GM23338 (cell line): ENCODE measurements at regions not wholly inside any gene's neighbourhood (a gene's known extent, or its start where the extent isn't known, plus 50 kb on each side); places are given as distances from the start of the nearest gene placed in this dataset.

Experiments used
- ATAC-seq: fragments of 200-7000 bp; cut with Tn5 transposase; 3 replicates; pipeline ENCODE4 v1.9.1; 2020
- DNase-seq: peaks from one replicate; pipeline ENCODE4 v3.0.0-alpha.2; 2015; ENCODE audit warnings: low spot score
- H2AFZ ChIP-seq: fragments of 200-600 bp; sonication (generic); 2 replicates; pipeline ENCODE4 v1.8.0; 2016; ENCODE audit warnings: antibody characterized with exemption, mild to moderate bottlenecking, moderate library complexity
- H3F3A ChIP-seq: fragments of 200-600 bp; sonication (generic); replicated peaks from 2 replicates; pipeline ENCODE4 v1.8.0; 2017; ENCODE audit warnings: antibody characterized with exemption, mixed run types, low read depth
- H3K27ac ChIP-seq: fragments of 200-600 bp; sonication (generic); 2 replicates; pipeline ENCODE4 v1.6.1; 2016; ENCODE audit warnings: low read depth
- H3K27me3 ChIP-seq: fragments of 200-600 bp; sonication (generic); 2 replicates; pipeline ENCODE4 v1.8.0; 2016; ENCODE audit warnings: mild to moderate bottlenecking, mixed run types, moderate library complexity; ENCODE audit not compliant: insufficient read depth
- H3K36me3 ChIP-seq: fragments of 200-600 bp; sonication (generic); 2 replicates; pipeline ENCODE4 v1.8.0; 2016; ENCODE audit warnings: mild to moderate bottlenecking; ENCODE audit not compliant: insufficient read depth
- H3K4me1 ChIP-seq: fragments of 200-600 bp; sonication (generic); 2 replicates; pipeline ENCODE4 v1.8.0; 2016; ENCODE audit warnings: mild to moderate bottlenecking, moderate library complexity; ENCODE audit not compliant: insufficient read depth
- H3K4me2 ChIP-seq: fragments of 200-600 bp; sonication (generic); 2 replicates; pipeline ENCODE4 v1.7.1; 2017; ENCODE audit warnings: mixed run types
- H3K4me3 ChIP-seq: fragments of 200-600 bp; sonication (generic); 2 replicates; pipeline ENCODE4 v1.6.1; 2016; ENCODE audit warnings: mixed run types
- H3K79me2 ChIP-seq: fragments of 200-600 bp; sonication (generic); replicated peaks from 2 replicates; pipeline ENCODE4 v1.8.0; 2017; ENCODE audit warnings: mild to moderate bottlenecking; ENCODE audit not compliant: insufficient read depth
- H3K9me2 ChIP-seq: fragments of 200-600 bp; sonication (generic); 2 replicates; pipeline ENCODE4 v1.8.0; 2017; ENCODE audit not compliant: insufficient read depth
- H4K20me1 ChIP-seq: fragments of 200-600 bp; sonication (generic); replicated peaks from 2 replicates; pipeline ENCODE4 v1.8.0; 2017; ENCODE audit warnings: mild to moderate bottlenecking; ENCODE audit not compliant: insufficient read depth
- H3K27ac Mint-ChIP-seq: 2 replicates; pipeline ENCODE4 v1.8.0; 2020; ENCODE audit warnings: inconsistent platforms, mild to moderate bottlenecking, moderate library complexity, mixed read lengths
- H3K27me3 Mint-ChIP-seq: 3 replicates; pipeline ENCODE4 v1.8.0; 2022; ENCODE audit warnings: low read depth, mild to moderate bottlenecking, moderate library complexity, mixed read lengths, inconsistent platforms; ENCODE audit not compliant: insufficient read depth, poor library complexity
- H3K36me3 Mint-ChIP-seq: 3 replicates; pipeline ENCODE4 v1.8.0; 2021; ENCODE audit warnings: low read depth, mild to moderate bottlenecking, inconsistent platforms, moderate library complexity, mixed read lengths
- H3K4me1 Mint-ChIP-seq: 3 replicates; pipeline ENCODE4 v1.8.0; 2020; ENCODE audit warnings: mild to moderate bottlenecking, inconsistent platforms, mixed read lengths
- H3K4me3 Mint-ChIP-seq: 3 replicates; pipeline ENCODE4 v1.8.0; 2021; ENCODE audit warnings: moderate library complexity, mild to moderate bottlenecking, inconsistent platforms, mixed read lengths
- H3K9me3 Mint-ChIP-seq: 3 replicates; pipeline ENCODE4 v1.8.0; 2020; ENCODE audit warnings: moderate library complexity, mild to moderate bottlenecking, inconsistent platforms, mixed read lengths
- CREB1 ChIP-seq: fragments of 250-450 bp; sonication (Bioruptor Pico); IDR thresholded peaks from 2 replicates; pipeline ENCODE4 v1.5.0; 2020; ENCODE audit warnings: low read depth, mild to moderate bottlenecking, moderate library complexity
- CTCF ChIP-seq, 2 experiments: fragments of 200-600 bp in 1 of 2; sonication (generic) in 1 of 2; conservative IDR thresholded peaks; 2 replicates each; pipeline versions ENCODE4 v1.5.1 to v1.6.1; 2016 to 2017; ENCODE audit warnings: antibody characterized with exemption in 2 of 2, low read depth in 2 of 2, mild to moderate bottlenecking in 2 of 2, moderate library complexity in 1 of 2
- ETS1 ChIP-seq: IDR thresholded peaks from 2 replicates; pipeline ENCODE4 v1.6.1; 2016; ENCODE audit warnings: antibody characterized with exemption
- EZH2phosphoT487 ChIP-seq: fragments of 200-600 bp; sonication (generic); IDR thresholded peaks from one replicate; pipeline ENCODE4 v1.8.1; 2018; ENCODE audit warnings: antibody characterized with exemption; ENCODE audit not compliant: unreplicated experiment
- JUNB ChIP-seq: IDR thresholded peaks from one replicate; pipeline ENCODE4 v1.6.1; 2016; ENCODE audit warnings: antibody characterized with exemption; ENCODE audit not compliant: unreplicated experiment
- NANOG ChIP-seq: IDR thresholded peaks from 2 replicates; pipeline ENCODE4 v1.6.1; 2016; ENCODE audit warnings: antibody characterized with exemption, borderline replicate concordance
- POLR2AphosphoS5 ChIP-seq: IDR thresholded peaks from 2 replicates; pipeline ENCODE4 v1.6.1; 2016; ENCODE audit warnings: antibody characterized with exemption, low read depth
- REST ChIP-seq: IDR thresholded peaks from one replicate; pipeline ENCODE4 v1.6.1; 2018; ENCODE audit warnings: antibody characterized with exemption; ENCODE audit not compliant: unreplicated experiment
- STAT1 ChIP-seq: IDR thresholded peaks from one replicate; pipeline ENCODE4 v1.6.1; 2016; ENCODE audit warnings: antibody characterized with exemption; ENCODE audit not compliant: unreplicated experiment
- ZNF114 ChIP-seq: fragments of 250-450 bp; sonication (Bioruptor Pico); IDR thresholded peaks from 2 replicates; pipeline ENCODE4 v1.5.0; 2020; ENCODE audit warnings: mild to moderate bottlenecking, moderate library complexity
- ZNF331 ChIP-seq: fragments of 250-450 bp; sonication (Bioruptor Pico); IDR thresholded peaks from 2 replicates; pipeline ENCODE4 v1.5.0; 2020; ENCODE audit warnings: low read depth, mild to moderate bottlenecking, moderate library complexity
- ZNF462 ChIP-seq: fragments of 250-450 bp; sonication (Bioruptor Pico); IDR thresholded peaks from 2 replicates; pipeline ENCODE4 v1.5.0; 2020; ENCODE audit warnings: mild to moderate bottlenecking, moderate library complexity

- TF ChIP-seq POLR2AphosphoS5 (no peak), JUNB (no peak), CREB1 (CRISPR knock-in tag) (no peak), NANOG (no peak), STAT1 (no peak)
These were observed 1105.0 kb downstream of the MAT2B start (continued) for GRCh38 chr5:164610374-164610773.

GRCh38 chr5:164614707-164615106 lies 1109.3 kb downstream of the MAT2B start:
- Histone ChIP-seq H3K4me1 (0 out of 2 replicates have a peak, but pooled peaks cover under 1% of the 10 kb centered on the region), H3K9me2 (no peaks in the 10 kb centered on the region), H3K4me2 (no peak overlapping the region), H3K27ac (no peak overlapping the region), H3K27me3 (no peaks in the 10 kb centered on the region), H4K20me1 (no peaks in the 10 kb centered on the region), H3F3A (no peaks in the 10 kb centered on the region), H3K4me3 (no peak overlapping the region), H3K79me2 (no peaks in the 10 kb centered on the region), H3K36me3 (no peaks in the 10 kb centered on the region), H2AFZ (no peak overlapping the region)
- no peaks in the 10 kb centered on the region for H3K36me3 Mint-ChIP-seq
- H3K4me3 Mint-ChIP-seq, result no peak overlapping the region
- DNase-seq (no peak), ATAC-seq (no peak)
- no peak for TF ChIP-seq NANOG
- no peak for TF ChIP-seq ETS1
- TF ChIP-seq STAT1, result no peak
- TF ChIP-seq ZNF462 (CRISPR knock-in tag), result no peak
- no peak for TF ChIP-seq ZNF331
- no peak for TF ChIP-seq JUNB
- TF ChIP-seq REST, result no peak
- no peak for TF ChIP-seq ZNF114 (CRISPR knock-in tag)
- no peak for TF ChIP-seq POLR2AphosphoS5
- no peak for TF ChIP-seq CTCF (conservative IDR thresholded peaks at IDR 0.05; ENCODE audit: low read depth in 2 of 2)
- TF ChIP-seq EZH2phosphoT487, result no peak
- H3K9me3 Mint-ChIP-seq, result no peaks in the 10 kb centered on the region
- H3K4me1 Mint-ChIP-seq, result no peaks in the 10 kb centered on the region
- peaks cover 2% of the 10 kb centered on the region for H3K27me3 Mint-ChIP-seq
- H3K27ac Mint-ChIP-seq, result no peak overlapping the region
